ENCODE measurements at regions not wholly inside any gene's neighbourhood (a gene's known extent, or its start where the extent isn't known, plus 50 kb on each side); places are given as distances from the start of the nearest gene placed in this dataset.

- H3K27me3 ChIP-seq (replicated peaks; ENCODE audit: control insufficient read depth, insufficient read depth, low read length), result no peaks in the 10 kb centered on the region; the same call in 1 of the 2 replicates
- no peak overlapping the region for H3K4me3 ChIP-seq (replicated peaks; ENCODE audit: low read depth, low read length)
- DNase-seq (ENCODE audit: extremely low read depth, insufficient read length), result no peak
- no peak for TF ChIP-seq CTCF (IDR thresholded peaks at IDR 0.05; ENCODE audit: insufficient read depth, low read length, poor library complexity, severe bottlenecking)
- H3K36me3 ChIP-seq (ENCODE audit: control insufficient read depth, insufficient read depth, low read length), result no peaks in the 10 kb centered on the region
These were observed 410.5 kb downstream of the QKI start for GRCh38 chr6:163825033-163825432.

GRCh38 chr6:163823577-163823976, 409.1 kb downstream of the QKI start:
- DNase-seq (ENCODE audit: extremely low read depth, insufficient read length), result no peak
- Histone ChIP-seq H3K36me3 (ENCODE audit: control insufficient read depth, insufficient read depth, low read length) (no peaks in the 10 kb centered on the region), H3K4me3 (replicated peaks; ENCODE audit: low read depth, low read length) (no peak overlapping the region), H3K27me3 (replicated peaks; ENCODE audit: control insufficient read depth, insufficient read depth, low read length) (no peaks in the 10 kb centered on the region; the same call in 1 of the 2 replicates)
- no peak for TF ChIP-seq CTCF (IDR thresholded peaks at IDR 0.05; ENCODE audit: insufficient read depth, low read length, poor library complexity, severe bottlenecking)

- DNase-seq (ENCODE audit: extremely low read depth, insufficient read length), result no peak
- H3K36me3 ChIP-seq (ENCODE audit: control insufficient read depth, insufficient read depth, low read length), result no peaks in the 10 kb centered on the region
- no peak overlapping the region for H3K4me3 ChIP-seq (replicated peaks; ENCODE audit: low read depth, low read length)
- no peaks in the 10 kb centered on the region for H3K27me3 ChIP-seq (replicated peaks; ENCODE audit: control insufficient read depth, insufficient read depth, low read length)
- TF ChIP-seq CTCF (IDR thresholded peaks at IDR 0.05; ENCODE audit: insufficient read depth, low read length, poor library complexity, severe bottlenecking), result no peak
These were observed 406.4 kb downstream of the QKI start for GRCh38 chr6:163820745-163821458.

GRCh38 chr6:163820171-163820570, 405.7 kb downstream of the QKI start:
- no peak for DNase-seq (ENCODE audit: extremely low read depth, insufficient read length)
- no peak overlapping the region for H3K4me3 ChIP-seq (replicated peaks; ENCODE audit: low read depth, low read length)
- H3K27me3 ChIP-seq (replicated peaks; ENCODE audit: control insufficient read depth, insufficient read depth, low read length), result no peaks in the 10 kb centered on the region
- H3K36me3 ChIP-seq (ENCODE audit: control insufficient read depth, insufficient read depth, low read length), result no peaks in the 10 kb centered on the region
- no peak for TF ChIP-seq CTCF (IDR thresholded peaks at IDR 0.05; ENCODE audit: insufficient read depth, low read length, poor library complexity, severe bottlenecking)

GRCh38 chr6:163818719-163819118, 404.2 kb downstream of the QKI start:
- DNase-seq (ENCODE audit: extremely low read depth, insufficient read length), result no peak
- Histone ChIP-seq H3K27me3 (replicated peaks; ENCODE audit: control insufficient read depth, insufficient read depth, low read length) (no peaks in the 10 kb centered on the region), H3K4me3 (replicated peaks; ENCODE audit: low read depth, low read length) (no peak overlapping the region), H3K36me3 (ENCODE audit: control insufficient read depth, insufficient read depth, low read length) (no peaks in the 10 kb centered on the region)
- TF ChIP-seq CTCF (IDR thresholded peaks at IDR 0.05; ENCODE audit: insufficient read depth, low read length, poor library complexity, severe bottlenecking), result no peak

GRCh38 chr6:163816441-163816840, 401.9 kb downstream of the QKI start:
- DNase-seq (ENCODE audit: extremely low read depth, insufficient read length), result no peak
- TF ChIP-seq CTCF (IDR thresholded peaks at IDR 0.05; ENCODE audit: insufficient read depth, low read length, poor library complexity, severe bottlenecking), result no peak
- Histone ChIP-seq H3K4me3 (replicated peaks; ENCODE audit: low read depth, low read length) (no peak overlapping the region), H3K27me3 (replicated peaks; ENCODE audit: control insufficient read depth, insufficient read depth, low read length) (no peaks in the 10 kb centered on the region), H3K36me3 (ENCODE audit: control insufficient read depth, insufficient read depth, low read length) (no peaks in the 10 kb centered on the region)

All from GM06990 (cell line).